HCT116 (cell line): ENCODE measurements at regions not wholly inside any gene's neighbourhood (a gene's known extent, or its start where the extent isn't known, plus 50 kb on each side); places are given as distances from the start of the nearest gene placed in this dataset.

Experiments
- ATAC-seq: fragments of 200-7000 bp; cut with Tn5 transposase; 2 replicates; pipeline ENCODE4 v1.9.1; 2020; ENCODE audit warnings: mild to moderate bottlenecking, moderate library complexity
- BruUV-seq: library from RNA; stranded (reverse); fragments of 400-500 nt; replicated peaks from 2 replicates; lab custom pipeline; 2021; lab: Mats Ljungman, UMichigan
- CTCF ChIA-PET: fragments of 300-600 bp; sonication (Branson Sonifier 250); formaldehyde crosslinking; loops from one replicate; lab custom pipeline; 2021; ENCODE audit warnings: antibody characterized with exemption; lab: Charles Lee
- POLR2A ChIA-PET: fragments of 300-600, 350-600 bp; sonication (Branson Sonifier 250); formaldehyde crosslinking; loops from one replicate; lab custom pipeline; 2021; ENCODE audit warnings: antibody characterized with exemption; lab: Charles Lee
- RAD21 ChIA-PET, 2 experiments: fragments of 300-600 bp; sonication (Branson Sonifier 250); formaldehyde crosslinking; loops; one replicate each; lab custom pipeline; 2023; ENCODE audit warnings: low total read pairs in 2 of 2; ENCODE audit not compliant: uncharacterized antibody in 2 of 2, unreplicated experiment in 2 of 2, low non-redundant PET in 1 of 2; lab: Charles Lee
- DNase-seq: peaks from one replicate; pipeline ENCODE4 v3.0.0-alpha.2; 2010; ENCODE audit warnings: low read depth, low spot score
- H2AFZ ChIP-seq: fragments of 200-600 bp; shearing (Covaris generic), sonication (generic); 2 replicates; pipeline ENCODE4 v1.6.1; 2017; ENCODE audit warnings: low read depth, mixed run types, mixed read lengths, antibody characterized with exemption, low read length; ENCODE audit not compliant: poor library complexity, severe bottlenecking
- H3K27ac ChIP-seq: 2 replicates; pipeline ENCODE4 v1.5.1; 2012; ENCODE audit warnings: low read depth, low read length
- H3K27me3 ChIP-seq: fragments of 200-600 bp; sonication (generic); 2 replicates; pipeline ENCODE4 v1.6.1; 2016; ENCODE audit warnings: mixed run types, low read length, mixed read lengths; ENCODE audit not compliant: insufficient read depth
- H3K36me3 ChIP-seq, 2 experiments: fragments of 200-500 bp in 1 of 2; fragments of 200-600 bp in 1 of 2; sonication (Bioruptor generic) in 1 of 2; sonication (generic) in 1 of 2; 2 replicates each; pipeline versions ENCODE4 v1.5.1 to v1.6.1; 2014 to 2016; ENCODE audit warnings: low read length in 2 of 2, inconsistent platforms in 1 of 2, mixed read lengths in 1 of 2, mixed run types in 1 of 2; ENCODE audit not compliant: insufficient read depth in 2 of 2, control insufficient read depth in 1 of 2
- H3K4me1 ChIP-seq, 2 experiments: fragments of 200-600 bp in 1 of 2; sonication (generic) in 1 of 2; 2 replicates each; pipeline versions ENCODE4 v1.5.1 to v1.6.1; 2012 to 2017; ENCODE audit warnings: low read length in 2 of 2, inconsistent platforms in 1 of 2, mild to moderate bottlenecking in 1 of 2, mixed read lengths in 1 of 2, mixed run types in 1 of 2, moderate library complexity in 1 of 2; ENCODE audit not compliant: insufficient read depth in 2 of 2, control insufficient read depth in 1 of 2
- H3K4me2 ChIP-seq: fragments of 200-600 bp; sonication (generic); 2 replicates; pipeline ENCODE4 v1.6.1; 2017; ENCODE audit warnings: mixed run types, low read length, mixed read lengths
- H3K4me3 ChIP-seq, 2 experiments: fragments of 200-600 bp in 1 of 2; sonication (generic) in 1 of 2; replicated peaks in 1 of 2; 2 replicates each; pipeline ENCODE4 v1.5.1; 2011 to 2016; ENCODE audit warnings: low read length in 2 of 2, control low read depth in 1 of 2, low read depth in 1 of 2, mild to moderate bottlenecking in 1 of 2, mixed read lengths in 1 of 2, mixed run types in 1 of 2
- H3K79me2 ChIP-seq: fragments of 200-600 bp; sonication (generic); 2 replicates; pipeline ENCODE4 v1.6.1; 2017; ENCODE audit warnings: mild to moderate bottlenecking, mixed run types, low read length, moderate library complexity, mixed read lengths; ENCODE audit not compliant: insufficient read depth
- H3K9ac ChIP-seq: fragments of 200-600 bp; sonication (generic); 2 replicates; pipeline ENCODE4 v1.6.1; 2016; ENCODE audit warnings: low read length, mixed read lengths
- H3K9me2 ChIP-seq: fragments of 200-600 bp; sonication (generic), shearing (Covaris generic); 2 replicates; pipeline ENCODE4 v1.6.1; 2017; ENCODE audit warnings: mixed run types, mild to moderate bottlenecking, moderate library complexity; ENCODE audit not compliant: insufficient read depth
- H3K9me3 ChIP-seq, 2 experiments: fragments of 200-500 bp in 1 of 2; fragments of 200-600 bp in 1 of 2; sonication (Bioruptor generic) in 1 of 2; sonication (generic) in 1 of 2; 2 replicates each; pipeline ENCODE4 v1.6.1; 2014 to 2017; ENCODE audit warnings: low read length in 2 of 2, mixed read lengths in 2 of 2, inconsistent platforms in 1 of 2, low read depth in 1 of 2, mild to moderate bottlenecking in 1 of 2, mixed run types in 1 of 2, moderate library complexity in 1 of 2; ENCODE audit not compliant: control insufficient read depth in 1 of 2, insufficient read depth in 1 of 2
- H4K20me1 ChIP-seq: fragments of 200-600 bp; sonication (generic), shearing (Covaris generic); 2 replicates; pipeline ENCODE4 v1.6.1; 2017; ENCODE audit warnings: mixed run types, mild to moderate bottlenecking, moderate library complexity; ENCODE audit not compliant: insufficient read depth
- CBX3 ChIP-seq: IDR thresholded peaks from 2 replicates; pipeline ENCODE4 v1.6.1; 2012; ENCODE audit warnings: low read depth
- EGR1 ChIP-seq: IDR thresholded peaks from 2 replicates; pipeline ENCODE4 v1.6.1; 2012; ENCODE audit warnings: low read depth
- ELF1 ChIP-seq: IDR thresholded peaks from 2 replicates; pipeline ENCODE4 v1.6.1; 2012; ENCODE audit warnings: low read depth, borderline replicate concordance
- FOSL1 ChIP-seq: IDR thresholded peaks from 2 replicates; pipeline ENCODE4 v1.6.1; 2012; ENCODE audit warnings: low read depth
- JUND ChIP-seq: IDR thresholded peaks from 2 replicates; pipeline ENCODE4 v1.6.1; 2012
- POLR2A ChIP-seq: IDR thresholded peaks from 2 replicates; pipeline ENCODE4 v1.7.0; 2011; ENCODE audit warnings: borderline replicate concordance; ENCODE audit not compliant: insufficient read depth, insufficient read length; ENCODE audit errors: extremely low read depth
- POLR2AphosphoS5 ChIP-seq: IDR thresholded peaks from 2 replicates; pipeline ENCODE4 v1.6.1; 2011; ENCODE audit warnings: mild to moderate bottlenecking, low read depth, low read length, moderate library complexity
- RAD21 ChIP-seq: IDR thresholded peaks from 2 replicates; pipeline ENCODE4 v1.6.1; 2012; ENCODE audit warnings: low read depth, mild to moderate bottlenecking
- SP1 ChIP-seq: IDR thresholded peaks from 2 replicates; pipeline ENCODE4 v1.6.1; 2012; ENCODE audit warnings: low read depth
- YY1 ChIP-seq: IDR thresholded peaks from 2 replicates; pipeline ENCODE4 v1.6.1; 2011; ENCODE audit warnings: low read length, low read depth, moderate library complexity, mild to moderate bottlenecking; ENCODE audit not compliant: insufficient replicate concordance; ENCODE audit errors: extremely low read depth
- ZFX ChIP-seq: fragments of 450-650 bp; IDR thresholded peaks from 2 replicates; pipeline ENCODE4 v1.6.1; 2017
- ZNF274 ChIP-seq: fragments of 200-500 bp; sonication (Bioruptor generic); IDR thresholded peaks from 2 replicates; pipeline ENCODE4 v1.6.1; 2014; ENCODE audit warnings: mild to moderate bottlenecking, low read depth, low read length, inconsistent platforms
- intact Hi-C: fragments of 100-400 bp; cut with micrococcal nuclease; formaldehyde crosslinking; loops from 2 replicates; pipeline ENCODE4 v1.10.0; 2022
- TF ChIP-seq, protein P1 (sequence below), 3 experiments: fragments of 200-600 bp in 1 of 3; sonication (generic) in 1 of 3; IDR thresholded peaks in 2 of 3; conservative IDR thresholded peaks in 1 of 3; 2 replicates each; pipeline ENCODE4 v1.5.1; 2012 to 2017; ENCODE audit warnings: low read depth in 2 of 3, low read length in 2 of 3, antibody characterized with exemption in 1 of 3, borderline replicate concordance in 1 of 3, control low read depth in 1 of 3, mild to moderate bottlenecking in 1 of 3, mixed read lengths in 1 of 3, mixed run types in 1 of 3, moderate library complexity in 1 of 3; ENCODE audit not compliant: insufficient read depth in 1 of 3
- TF ChIP-seq, protein P2 (sequence below): IDR thresholded peaks from 2 replicates; pipeline ENCODE4 v1.6.1; 2012

- TF ChIP-seq RAD21: no peak
- no peak for TF ChIP-seq FOSL1
- TF ChIP-seq POLR2A: no peak
- no peak for TF ChIP-seq JUND
- TF ChIP-seq ELF1: no peak
- TF ChIP-seq POLR2AphosphoS5: no peak
- TF ChIP-seq EGR1: no peak
- no peak for TF ChIP-seq ZFX
- TF ChIP-seq CBX3: no peak
- TF ChIP-seq, protein P1, sequence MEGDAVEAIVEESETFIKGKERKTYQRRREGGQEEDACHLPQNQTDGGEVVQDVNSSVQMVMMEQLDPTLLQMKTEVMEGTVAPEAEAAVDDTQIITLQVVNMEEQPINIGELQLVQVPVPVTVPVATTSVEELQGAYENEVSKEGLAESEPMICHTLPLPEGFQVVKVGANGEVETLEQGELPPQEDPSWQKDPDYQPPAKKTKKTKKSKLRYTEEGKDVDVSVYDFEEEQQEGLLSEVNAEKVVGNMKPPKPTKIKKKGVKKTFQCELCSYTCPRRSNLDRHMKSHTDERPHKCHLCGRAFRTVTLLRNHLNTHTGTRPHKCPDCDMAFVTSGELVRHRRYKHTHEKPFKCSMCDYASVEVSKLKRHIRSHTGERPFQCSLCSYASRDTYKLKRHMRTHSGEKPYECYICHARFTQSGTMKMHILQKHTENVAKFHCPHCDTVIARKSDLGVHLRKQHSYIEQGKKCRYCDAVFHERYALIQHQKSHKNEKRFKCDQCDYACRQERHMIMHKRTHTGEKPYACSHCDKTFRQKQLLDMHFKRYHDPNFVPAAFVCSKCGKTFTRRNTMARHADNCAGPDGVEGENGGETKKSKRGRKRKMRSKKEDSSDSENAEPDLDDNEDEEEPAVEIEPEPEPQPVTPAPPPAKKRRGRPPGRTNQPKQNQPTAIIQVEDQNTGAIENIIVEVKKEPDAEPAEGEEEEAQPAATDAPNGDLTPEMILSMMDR (IDR thresholded peaks at IDR 0.05 in 2 of 3, conservative IDR thresholded peaks at IDR 0.05 in 1 of 3; ENCODE audit: borderline replicate concordance in 1 of 3, insufficient read depth in 1 of 3, low read depth in 2 of 3, low read length in 2 of 3): no peak
- TF ChIP-seq ZNF274: no peak
- TF ChIP-seq, protein P2, sequence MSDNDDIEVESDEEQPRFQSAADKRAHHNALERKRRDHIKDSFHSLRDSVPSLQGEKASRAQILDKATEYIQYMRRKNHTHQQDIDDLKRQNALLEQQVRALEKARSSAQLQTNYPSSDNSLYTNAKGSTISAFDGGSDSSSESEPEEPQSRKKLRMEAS: no peak
Observed at GRCh38 chr2:223537115-223537514, 65.0 kb downstream of the SCG2 start (continued).

GRCh38 chr2:223537651-223538601, 64.2 kb downstream of the SCG2 start:
- H3K9ac ChIP-seq: peak overlapping the region; percentile 28
- no peak overlapping the region for H3K4me3 ChIP-seq
- no peaks in the 10 kb centered on the region for H3K79me2 ChIP-seq
- no peaks in the 10 kb centered on the region for H3K27me3 ChIP-seq
- peaks cover 4 to 50% of the 10 kb centered on the region in 2 experiments; a peak in 2 of 4 replicates for H3K36me3 ChIP-seq
- peak overlapping the region; percentile 84 for H3K27ac ChIP-seq
- no peak overlapping the region for H2AFZ ChIP-seq
- H3K4me1 ChIP-seq: peaks cover 39 to 50% of the 10 kb centered on the region in 2 experiments
- H3K4me2 ChIP-seq: peak overlapping the region; percentile 25
- RAD21 ChIA-PET: no interaction called here
- H3K9me3 ChIP-seq: no peaks in the 10 kb centered on the region
- H3K9me2 ChIP-seq: no peaks in the 10 kb centered on the region
- POLR2A ChIA-PET: interaction anchor here (0.6 to 1.8 kb wide), 5 partner anchors 11 to 43 kb away, joined by 3 to 4 read pairs (median 3); no protein-coding TSS in a partner anchor
- peak; percentile 33; the same call in 1 of the 2 replicates for ATAC-seq
- CTCF ChIA-PET: interaction anchor here (1.0 kb wide), 2 partner anchors 136 to 260 kb away, joined by 3 read pairs; no protein-coding TSS in a partner anchor
- TF ChIP-seq JUND: peak; percentile 34
- no peak for TF ChIP-seq ZFX
- no peak for TF ChIP-seq YY1
- TF ChIP-seq SP1: peak; percentile 25; the same call in 1 of the 2 replicates
- TF ChIP-seq, all 23 proteins: peak for 2
- BruUV-seq: no TSS peak
- intact Hi-C loops: no loop called here
- H4K20me1 ChIP-seq: no peaks in the 10 kb centered on the region
- no peak for DNase-seq
